ENCODE measurements at regions not wholly inside any gene's neighbourhood (a gene's known extent, or its start where the extent isn't known, plus 50 kb on each side); places are given as distances from the start of the nearest gene placed in this dataset.

DNA sequence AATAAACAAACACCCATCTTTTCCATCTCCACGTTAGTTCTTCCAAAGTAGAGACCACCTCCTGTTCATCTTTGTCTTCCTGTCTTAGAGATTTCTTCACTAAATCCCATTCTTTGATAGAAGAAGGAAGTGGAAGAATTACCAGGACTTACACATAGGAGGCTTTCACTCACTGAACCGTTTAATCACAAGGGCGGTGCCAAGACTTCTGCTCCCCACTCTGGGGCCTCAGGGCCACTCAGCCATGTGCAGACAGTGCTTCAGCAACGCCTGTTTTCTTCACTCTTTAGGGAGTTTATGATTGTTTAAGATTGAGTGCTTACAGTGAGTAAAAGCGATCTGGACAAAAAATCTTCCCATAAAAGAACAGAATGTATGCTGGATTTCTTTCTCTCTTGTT lies 63.9 kb upstream of the SORCS3 start:
- no peak for DNase-seq

DNA sequence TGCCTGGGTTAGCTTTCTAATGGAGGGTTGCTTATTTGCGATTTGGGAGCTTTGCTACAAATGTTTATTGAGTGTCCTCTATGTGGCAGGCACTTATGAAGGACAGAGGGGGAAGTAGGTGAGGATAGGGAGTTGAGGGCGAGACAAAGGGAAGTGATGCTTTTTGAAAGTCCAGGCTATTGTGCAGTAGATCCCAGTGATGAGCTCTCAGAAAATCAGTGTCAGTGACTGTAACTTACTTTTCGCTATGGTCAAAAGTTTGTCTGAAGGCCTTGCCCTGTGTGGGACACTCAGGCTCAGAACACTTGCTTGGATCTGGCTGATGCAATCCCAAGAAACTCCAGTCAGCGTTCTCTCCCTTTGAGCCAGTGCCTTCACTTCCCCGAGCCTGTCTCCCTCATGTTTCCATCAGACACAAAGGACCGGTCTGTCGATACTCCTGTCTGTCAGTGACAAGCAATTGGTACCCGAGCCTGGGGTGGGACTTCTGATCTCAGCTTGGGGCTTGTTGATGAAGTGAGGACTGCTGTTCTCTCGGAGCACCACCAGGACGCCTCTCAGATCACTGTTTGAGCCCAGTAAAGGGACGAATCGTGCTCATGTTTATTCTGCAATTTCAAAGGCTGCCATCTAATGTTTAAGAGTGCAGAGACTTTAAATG lies 63.1 kb upstream of the SORCS3 start:
- DNase-seq = no peak

DNA sequence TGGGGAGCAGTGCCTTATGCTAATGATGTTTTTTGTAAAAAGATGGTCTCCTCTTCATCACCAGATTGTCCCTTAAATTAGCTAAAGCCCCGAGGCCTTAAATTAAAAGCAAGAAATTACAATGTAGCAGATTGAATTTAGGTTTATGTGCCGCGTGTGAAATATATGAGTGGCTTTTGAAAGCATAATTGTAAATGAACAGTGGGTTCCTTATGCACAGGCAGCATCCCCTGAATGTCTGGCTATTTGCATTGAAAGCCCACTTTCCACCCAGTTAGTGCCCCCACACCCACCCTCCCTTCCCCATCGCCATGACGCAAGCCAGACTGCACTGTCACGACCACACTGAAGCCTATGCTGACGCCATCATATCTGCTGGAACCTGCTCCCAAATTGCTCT lies 62.4 kb upstream of the SORCS3 start:
- no peak for DNase-seq

DNA sequence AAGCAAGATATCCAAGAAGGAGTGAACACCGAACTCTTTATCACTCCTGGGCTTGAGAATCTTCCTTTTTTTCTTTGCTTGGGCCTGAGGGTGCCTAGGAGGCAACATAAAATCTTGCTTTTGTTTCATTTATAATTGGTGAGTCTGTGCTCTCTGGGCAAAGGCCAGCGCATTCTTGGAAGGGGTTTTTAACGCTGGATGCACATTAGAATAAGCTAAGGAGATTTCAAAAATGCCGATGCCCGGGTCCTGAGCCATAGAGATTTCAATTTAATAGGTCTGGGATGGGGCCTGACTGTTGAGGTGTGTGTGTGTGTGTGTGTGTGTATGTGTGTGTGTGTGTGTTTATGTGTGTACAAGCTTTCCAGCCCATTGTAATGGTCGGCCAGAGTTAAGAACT lies 62.0 kb upstream of the SORCS3 start:
- no peak for DNase-seq

DNA sequence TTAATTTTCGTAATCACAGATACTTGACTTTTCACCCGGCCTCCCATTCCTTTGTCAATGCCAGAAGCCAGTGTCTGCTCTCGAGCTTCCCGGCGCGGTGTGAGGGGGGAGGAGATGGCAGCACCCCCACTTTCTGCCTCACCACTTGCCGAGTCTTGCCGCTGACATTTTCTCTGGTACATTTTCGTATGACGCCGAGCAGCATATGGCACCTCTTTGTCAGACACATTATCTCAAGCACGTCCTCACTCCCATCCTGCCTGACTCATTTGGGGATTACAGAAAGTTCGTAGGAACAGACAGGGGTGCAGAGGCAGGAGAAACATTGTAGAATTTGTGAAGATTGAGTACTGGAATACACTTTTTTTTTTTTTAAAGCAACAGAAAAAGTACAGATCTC lies 60.8 kb upstream of the SORCS3 start:
- no peak for DNase-seq

DNA sequence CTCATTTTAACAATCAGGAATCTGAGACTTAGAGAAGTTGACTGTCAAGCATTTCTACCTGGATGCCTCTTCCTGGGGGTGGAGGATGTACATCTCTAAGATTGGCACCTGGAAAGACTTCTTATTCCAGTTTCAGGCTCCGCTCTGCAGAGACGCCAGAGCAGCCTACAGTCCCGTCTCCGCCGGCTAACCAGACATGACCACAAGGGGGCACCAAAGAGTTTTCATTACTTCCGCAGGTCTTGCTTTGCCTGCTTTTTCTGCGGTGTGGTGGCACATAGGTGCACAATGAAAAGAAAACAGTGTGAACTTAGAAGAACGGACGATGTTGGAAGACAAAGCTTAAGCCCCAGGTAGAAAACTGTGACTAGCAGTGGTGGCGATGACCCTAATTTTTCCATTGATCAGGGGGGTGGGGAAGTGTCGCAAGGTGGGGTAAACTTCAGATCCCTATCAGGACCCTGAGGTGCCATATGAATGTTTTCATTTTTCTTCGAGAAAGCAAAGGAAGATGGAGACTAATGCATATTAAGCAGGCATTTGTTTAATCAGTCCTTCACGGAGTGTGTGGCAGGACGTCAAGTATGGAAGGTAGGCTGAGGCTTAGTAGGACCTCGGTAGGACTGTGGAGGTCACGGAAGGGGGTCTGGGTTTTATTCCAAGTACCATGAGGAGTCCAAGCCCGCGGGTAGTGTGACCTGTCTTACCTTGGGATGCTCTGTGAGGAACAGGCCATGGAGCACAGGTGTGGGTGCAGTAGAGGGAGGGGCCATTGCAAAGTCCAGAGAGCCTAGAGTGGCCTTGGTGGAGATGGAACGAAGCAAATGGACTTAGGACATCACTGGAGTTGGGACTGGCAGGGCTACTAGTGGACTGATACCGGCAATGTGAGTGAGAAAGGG lies 60.1 kb upstream of the SORCS3 start:
- peak; percentile 56 for DNase-seq

DNA sequence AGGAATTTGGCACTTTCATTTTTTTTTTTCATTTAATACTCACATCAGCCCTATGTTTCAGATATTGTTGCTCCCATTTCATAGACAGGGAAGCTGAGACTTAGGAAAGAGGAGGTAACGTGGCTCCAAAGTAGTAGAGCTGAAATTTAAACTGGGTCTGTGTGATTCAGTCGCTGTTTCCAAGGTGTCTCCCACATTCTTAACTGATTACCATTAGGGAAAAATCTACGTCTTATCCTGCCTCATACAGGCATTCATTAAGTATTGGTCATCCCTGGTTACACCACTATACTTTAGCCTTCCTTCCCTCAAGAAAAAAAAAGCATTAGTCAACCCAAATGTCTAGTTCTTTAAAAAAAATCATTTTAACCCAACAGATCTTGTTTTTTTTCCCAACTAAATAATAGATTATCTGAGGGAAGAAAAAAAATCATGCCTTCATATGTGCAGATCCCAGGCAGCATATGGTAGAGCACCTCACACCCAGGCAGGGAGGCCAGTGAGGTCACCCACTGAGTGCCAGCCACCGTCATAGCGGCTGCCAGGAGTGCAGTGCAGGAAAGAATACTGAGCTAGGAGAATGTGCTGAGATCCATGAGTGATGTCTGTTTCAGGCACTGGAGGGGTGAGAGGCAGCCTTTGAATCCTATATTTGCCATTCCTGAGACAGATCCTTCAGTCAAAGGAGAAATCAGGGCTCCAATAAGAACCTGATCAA lies 59.0 kb upstream of the SORCS3 start:
- no peak for DNase-seq

DNA sequence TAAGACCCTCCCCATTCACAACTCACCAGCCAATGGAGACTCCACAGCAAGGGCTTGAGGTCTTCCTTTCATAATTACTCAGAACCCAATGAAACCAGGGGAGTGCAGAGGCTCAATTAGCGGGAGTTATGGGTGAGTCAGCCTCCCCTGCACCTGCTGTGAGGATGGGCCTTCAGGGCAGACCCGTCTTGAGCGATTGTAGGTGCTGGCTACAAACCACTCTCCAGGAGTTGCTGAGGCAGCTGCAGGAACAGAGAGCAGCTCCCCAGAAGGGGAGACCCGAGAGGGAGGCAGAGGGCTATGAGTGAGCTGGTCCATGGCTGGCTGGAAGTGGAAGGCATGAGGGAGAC lies 58.5 kb upstream of the SORCS3 start:
- DNase-seq = no peak

DNA sequence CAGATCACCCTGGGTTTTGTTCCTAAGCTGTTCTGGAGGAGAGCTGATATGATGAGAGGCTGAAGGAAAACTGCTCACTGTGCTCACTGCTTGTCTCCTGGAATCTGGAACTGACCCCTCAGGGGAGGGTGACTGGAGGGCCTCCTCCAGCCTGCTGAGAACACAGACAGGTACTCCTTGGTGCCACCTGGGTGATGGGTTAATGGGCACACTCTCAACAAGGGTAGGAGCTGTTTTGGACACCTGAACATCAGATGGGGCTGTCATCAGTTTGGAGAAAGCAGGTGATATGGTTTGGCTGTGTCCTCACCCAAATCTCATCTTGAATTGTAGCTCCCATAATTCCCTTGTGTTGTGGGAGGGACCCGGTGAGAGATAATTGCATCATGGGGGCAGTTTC lies 58.1 kb upstream of the SORCS3 start:
- DNase-seq = no peak

DNA sequence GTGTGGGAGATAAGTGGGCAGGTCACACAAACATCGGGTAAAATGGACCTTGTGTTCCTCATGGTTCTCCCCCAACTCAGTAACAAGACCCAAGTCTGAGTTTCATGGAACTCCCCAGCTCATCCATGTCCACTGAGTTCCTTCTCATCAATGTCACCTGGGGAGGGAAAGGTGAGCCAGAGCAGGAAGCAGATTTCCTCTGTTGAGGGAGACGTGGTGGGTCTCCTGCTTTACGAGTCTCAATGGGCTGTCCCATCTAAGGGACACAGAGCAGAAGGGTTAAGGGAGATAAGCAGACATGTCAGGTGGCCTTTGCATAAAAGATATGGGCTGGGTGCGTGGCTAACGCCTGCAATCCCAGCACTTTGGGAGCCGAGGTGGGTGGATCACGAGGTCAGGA lies 56.5 kb upstream of the SORCS3 start:
- DNase-seq = no peak

DNA sequence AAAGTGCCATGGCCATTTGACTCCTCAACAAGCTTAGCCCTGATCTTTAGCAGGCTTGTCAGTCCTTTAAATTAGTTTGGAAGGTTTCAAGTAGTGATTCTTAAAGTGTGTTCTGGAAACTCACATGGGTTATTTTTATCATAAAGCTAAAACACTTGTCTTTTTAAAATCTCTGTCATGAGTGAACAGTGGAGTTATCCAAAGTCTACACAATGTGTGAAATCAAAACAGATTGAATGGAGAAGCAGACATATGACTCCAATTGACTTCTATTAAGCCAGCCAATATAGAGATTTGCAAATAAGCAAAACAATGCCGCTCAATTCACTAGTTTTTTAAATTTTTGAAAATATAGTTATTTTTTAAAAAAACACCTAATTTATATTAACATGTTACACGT lies 53.3 kb upstream of the SORCS3 start:
- no peak for DNase-seq

DNA sequence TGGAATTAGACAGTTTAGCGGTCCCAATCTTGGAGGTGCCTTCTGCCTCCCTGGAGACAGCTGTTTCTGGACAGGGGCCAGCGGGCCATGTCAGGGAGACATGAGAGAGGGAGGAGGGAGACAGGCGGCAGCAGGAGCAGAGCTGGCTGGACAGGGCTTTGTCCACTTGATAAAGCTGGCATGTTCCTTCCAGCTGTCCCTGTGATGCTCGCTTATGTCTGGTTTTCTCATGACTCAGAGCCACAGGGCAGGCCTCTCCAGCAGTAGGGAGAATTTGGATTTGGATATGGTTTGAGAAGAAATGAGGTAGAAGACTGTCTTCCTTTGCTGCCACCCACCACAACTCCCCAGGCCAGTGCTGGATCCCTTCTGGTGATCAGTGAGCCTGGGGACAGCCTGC lies 51.7 kb upstream of the SORCS3 start:
- DNase-seq = no peak

DNA sequence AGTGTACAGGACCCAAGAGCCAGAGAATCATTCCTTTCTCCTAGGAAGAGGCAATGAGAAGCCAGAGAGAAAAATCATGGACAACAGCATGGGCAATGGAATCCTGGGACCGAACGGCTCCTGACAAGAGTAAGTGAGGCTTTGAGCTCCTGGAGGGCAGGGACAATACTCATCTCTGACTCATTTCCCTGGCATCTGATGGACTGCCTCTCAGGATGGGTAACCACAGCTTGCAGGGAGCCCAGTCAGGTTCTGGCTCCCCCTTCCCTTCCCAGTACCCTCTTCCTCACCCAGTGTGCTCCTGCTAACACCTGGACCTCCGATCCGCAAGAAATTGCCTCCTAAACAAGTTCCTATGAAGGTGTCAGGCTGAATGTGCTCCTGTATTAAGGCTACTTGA lies 51.2 kb upstream of the SORCS3 start:
- no peak for DNase-seq

Measured in T-helper 9 cell (primary cell).